ENCODE measurements at regions not wholly inside any gene's neighbourhood (a gene's known extent, or its start where the extent isn't known, plus 50 kb on each side); places are given as distances from the start of the nearest gene placed in this dataset.

DNA sequence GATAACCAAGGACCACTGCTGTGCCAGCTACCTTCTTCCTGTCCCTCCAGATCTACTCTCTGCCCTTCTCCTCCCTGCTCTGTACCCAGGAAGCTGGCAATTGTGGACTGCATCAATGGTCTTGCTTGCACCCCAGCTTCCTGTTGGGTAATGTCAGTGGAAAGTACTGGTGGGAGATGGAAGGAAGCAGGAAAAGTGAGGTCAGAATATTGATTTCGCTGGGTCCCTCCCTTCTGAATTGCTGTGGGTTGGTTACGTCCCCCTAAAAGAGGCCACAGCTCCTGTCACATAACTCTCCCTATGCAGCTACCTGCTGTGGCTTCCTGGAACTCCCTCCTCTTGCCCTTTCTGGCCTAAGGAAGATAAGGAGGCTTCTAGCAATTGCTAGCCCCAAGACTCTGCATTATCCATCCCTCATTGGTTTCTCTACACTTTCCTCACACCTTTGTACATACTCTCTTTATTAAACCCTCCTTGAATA lies 81.2 kb downstream of the RASSF10 start (continued):
- TF ChIP-seq ZBTB40 (IDR thresholded peaks at IDR 0.05) (no peak; the same call in 1 of the 2 replicates), ZBTB40 (CRISPR knock-in tag; IDR thresholded peaks at IDR 0.05) (no peak), TFAP4 (CRISPR knock-in tag; IDR thresholded peaks at IDR 0.05; ENCODE audit: borderline replicate concordance) (peak; percentile 18; the same call in 1 of the 2 replicates), NFE2L1 (tag; IDR thresholded peaks at IDR 0.05; ENCODE audit: borderline replicate concordance, low read depth) (no peak), HEY1 (CRISPR knock-in tag; IDR thresholded peaks at IDR 0.05; ENCODE audit: borderline replicate concordance) (no peak), GATAD2B (IDR thresholded peaks at IDR 0.05; ENCODE audit: borderline replicate concordance) (peak; percentile 75), BCL6 (CRISPR knock-in tag; IDR thresholded peaks at IDR 0.05) (no peak), HDAC2 (IDR thresholded peaks at IDR 0.05) (peak; percentile 75; the same call in 1 of the 2 replicates), FOSL1 (tag; conservative IDR thresholded peaks at IDR 0.05) (no peak), POLR2AphosphoS5 (IDR thresholded peaks at IDR 0.05; ENCODE audit: control insufficient read depth, insufficient read depth, low read depth, low read length) (peak; percentile 44; the same call in 1 of the 2 replicates), ZNF224 (CRISPR knock-in tag; IDR thresholded peaks at IDR 0.05) (no peak)
